K562 (cell line): ENCODE measurements at regions not wholly inside any gene's neighbourhood (a gene's known extent, or its start where the extent isn't known, plus 50 kb on each side); places are given as distances from the start of the nearest gene placed in this dataset.
A peak's percentile ranks its signal among the peaks of the same experiment; 100 is the strongest.

Source experiments
- CTCF ChIP-seq, 3 experiments: IDR thresholded peaks in 2 of 3; conservative IDR thresholded peaks in 1 of 3; 2 replicates each; pipeline ENCODE4 v1.5.1; 2011 to 2012; ENCODE audit warnings: low read length in 3 of 3, mild to moderate bottlenecking in 3 of 3, control low read depth in 2 of 3, improper control_type of control experiment in 1 of 3, inconsistent platforms in 1 of 3, low read depth in 1 of 3, mixed read lengths in 1 of 3, moderate library complexity in 1 of 3; ENCODE audit not compliant: insufficient read depth in 2 of 3
- FOXA1 ChIP-seq: fragments of 450-650 bp; IDR thresholded peaks from 2 replicates; pipeline ENCODE4 v1.6.1; 2016; ENCODE audit warnings: mild to moderate bottlenecking, borderline replicate concordance
- GATAD2B ChIP-seq: fragments of 450-650 bp; IDR thresholded peaks from 2 replicates; pipeline ENCODE4 v1.6.1; 2017; ENCODE audit warnings: mild to moderate bottlenecking, borderline replicate concordance
- HMG20A ChIP-seq: fragments of 450-650 bp; formaldehyde crosslinking; conservative IDR thresholded peaks from 2 replicates; pipeline ENCODE4 v1.4.0; 2020; ENCODE audit warnings: mild to moderate bottlenecking, mixed read lengths
- HNRNPL ChIP-seq: fragments of 200-400 bp; formaldehyde crosslinking; IDR thresholded peaks from 2 replicates; pipeline ENCODE4 v1.6.1; 2017; ENCODE audit warnings: low read depth, mild to moderate bottlenecking, low read length
- KAT7 ChIP-seq: sonication (generic); formaldehyde crosslinking; IDR thresholded peaks from 2 replicates; pipeline ENCODE4 v1.8.0; 2022; ENCODE audit warnings: missing genetic modification reagents, mild to moderate bottlenecking, borderline replicate concordance
- KAT8 ChIP-seq: fragments of 450-650 bp; IDR thresholded peaks from 2 replicates; pipeline ENCODE4 v1.6.1; 2016; ENCODE audit warnings: low read depth, mild to moderate bottlenecking
- MCM5 ChIP-seq: fragments of 450-650 bp; IDR thresholded peaks from 2 replicates; pipeline ENCODE4 v1.6.1; 2016; ENCODE audit warnings: low read depth
- MEF2D ChIP-seq: conservative IDR thresholded peaks from 2 replicates; pipeline ENCODE4 v1.6.1; 2016; ENCODE audit warnings: low read depth, missing genetic modification characterization, missing compliant biosample characterization
- MYBL2 ChIP-seq, 2 experiments: fragments of 450-650 bp in 1 of 2; sonication (generic) in 1 of 2; formaldehyde crosslinking in 1 of 2; IDR thresholded peaks; 2 replicates each; pipeline versions ENCODE4 v1.6.1 to v1.8.1; 2017 to 2022; ENCODE audit warnings: borderline replicate concordance in 1 of 2, inconsistent platforms in 1 of 2, low read depth in 1 of 2, mild to moderate bottlenecking in 1 of 2, missing genetic modification reagents in 1 of 2, moderate library complexity in 1 of 2
- NCOA6 ChIP-seq: fragments of 450-650 bp; IDR thresholded peaks from 2 replicates; pipeline ENCODE4 v1.6.1; 2017; ENCODE audit warnings: mild to moderate bottlenecking
- NCOR1 ChIP-seq: fragments of 450-650 bp; IDR thresholded peaks from 2 replicates; pipeline ENCODE4 v1.6.1; 2016; ENCODE audit warnings: mild to moderate bottlenecking, moderate library complexity
- NFE2L1 ChIP-seq: fragments of 450-650 bp; IDR thresholded peaks from 2 replicates; pipeline ENCODE4 v1.6.1; 2016; ENCODE audit warnings: missing genetic modification characterization, low read depth, mild to moderate bottlenecking, missing compliant biosample characterization, moderate library complexity, borderline replicate concordance
- POLR2AphosphoS2 ChIP-seq: IDR thresholded peaks from 2 replicates; pipeline ENCODE4 v1.6.1; 2012; ENCODE audit warnings: low read length, improper control_type of control experiment
- POLR2AphosphoS5 ChIP-seq: IDR thresholded peaks from 2 replicates; pipeline ENCODE4 v1.6.1; 2011; ENCODE audit warnings: mild to moderate bottlenecking, low read depth, low read length, moderate library complexity; ENCODE audit not compliant: control insufficient read depth, insufficient read depth
- RBM15 ChIP-seq: fragments of 200-400 bp; formaldehyde crosslinking; IDR thresholded peaks from 2 replicates; pipeline ENCODE4 v1.6.1; 2018; ENCODE audit warnings: mild to moderate bottlenecking, low read length, moderate library complexity; ENCODE audit not compliant: insufficient read depth
- RBM22 ChIP-seq: fragments of 200-400 bp; formaldehyde crosslinking; IDR thresholded peaks from 2 replicates; pipeline ENCODE4 v1.6.1; 2018; ENCODE audit warnings: low read length, low read depth; ENCODE audit not compliant: poor library complexity, severe bottlenecking
- RBM25 ChIP-seq: fragments of 200-400 bp; formaldehyde crosslinking; IDR thresholded peaks from 2 replicates; pipeline ENCODE4 v1.6.1; 2018; ENCODE audit warnings: low read length, low read depth, moderate library complexity; ENCODE audit not compliant: severe bottlenecking
- ZNF165 ChIP-seq: fragments of 250-450 bp; sonication (Bioruptor Pico); IDR thresholded peaks from 2 replicates; pipeline ENCODE4 v1.4.0; 2020; ENCODE audit warnings: borderline replicate concordance
- ZNF780A ChIP-seq: fragments of 250-450 bp; sonication (Bioruptor Pico); IDR thresholded peaks from 2 replicates; pipeline ENCODE4 v1.5.0; 2021; ENCODE audit warnings: mild to moderate bottlenecking
- ZNF785 ChIP-seq: fragments of 250-450 bp; sonication (Bioruptor Pico); IDR thresholded peaks from 2 replicates; pipeline ENCODE4 v1.4.0; 2020; ENCODE audit warnings: mild to moderate bottlenecking
- TF ChIP-seq, protein P1 (sequence below), 2 experiments: fragments of 450-650 bp; IDR thresholded peaks; 2 replicates each; pipeline ENCODE4 v1.6.1; 2018; ENCODE audit warnings: mild to moderate bottlenecking in 2 of 2, low read depth in 1 of 2; ENCODE audit not compliant: partially characterized antibody in 2 of 2

GRCh38 chr19:28521614-28522544 lies 691.1 kb downstream of the UQCRFS1 start (continued):
- no peak for TF ChIP-seq KAT8
- TF ChIP-seq HNRNPL, result no peak
- no peak for TF ChIP-seq KAT7
- TF ChIP-seq NCOA6, result no peak
- TF ChIP-seq MCM5, result no peak
- no peak for TF ChIP-seq MYBL2 (IDR thresholded peaks at IDR 0.05; ENCODE audit: low read depth)
- TF ChIP-seq MYBL2 (CRISPR knock-in tag; IDR thresholded peaks at IDR 0.05; ENCODE audit: borderline replicate concordance), result no peak
- peak; percentile 88; the same call in 1 of the 2 replicates for TF ChIP-seq ZNF165 (CRISPR knock-in tag)
- TF ChIP-seq NFE2L1 (tag), result peak; percentile 46; the same call in 1 of the 2 replicates
- TF ChIP-seq CTCF (IDR thresholded peaks at IDR 0.05 in 2 of 3, conservative IDR thresholded peaks at IDR 0.05 in 1 of 3; ENCODE audit: insufficient read depth in 2 of 3, low read depth in 1 of 3, low read length in 3 of 3), result no peak
- no peak for TF ChIP-seq ZNF780A (CRISPR knock-in tag)
- no peak for TF ChIP-seq GATAD2B
- no peak for TF ChIP-seq RBM25
- TF ChIP-seq FOXA1, result no peak
- TF ChIP-seq ZNF785 (CRISPR knock-in tag), result no peak
- TF ChIP-seq RBM15, result no peak
- TF ChIP-seq POLR2AphosphoS5, result no peak
- TF ChIP-seq POLR2AphosphoS2, result no peak
- no peak for TF ChIP-seq HMG20A
- peak; percentile 73 for TF ChIP-seq MEF2D (tag)
- no peak for TF ChIP-seq RBM22
- TF ChIP-seq NCOR1, result no peak
- TF ChIP-seq, protein P1, sequence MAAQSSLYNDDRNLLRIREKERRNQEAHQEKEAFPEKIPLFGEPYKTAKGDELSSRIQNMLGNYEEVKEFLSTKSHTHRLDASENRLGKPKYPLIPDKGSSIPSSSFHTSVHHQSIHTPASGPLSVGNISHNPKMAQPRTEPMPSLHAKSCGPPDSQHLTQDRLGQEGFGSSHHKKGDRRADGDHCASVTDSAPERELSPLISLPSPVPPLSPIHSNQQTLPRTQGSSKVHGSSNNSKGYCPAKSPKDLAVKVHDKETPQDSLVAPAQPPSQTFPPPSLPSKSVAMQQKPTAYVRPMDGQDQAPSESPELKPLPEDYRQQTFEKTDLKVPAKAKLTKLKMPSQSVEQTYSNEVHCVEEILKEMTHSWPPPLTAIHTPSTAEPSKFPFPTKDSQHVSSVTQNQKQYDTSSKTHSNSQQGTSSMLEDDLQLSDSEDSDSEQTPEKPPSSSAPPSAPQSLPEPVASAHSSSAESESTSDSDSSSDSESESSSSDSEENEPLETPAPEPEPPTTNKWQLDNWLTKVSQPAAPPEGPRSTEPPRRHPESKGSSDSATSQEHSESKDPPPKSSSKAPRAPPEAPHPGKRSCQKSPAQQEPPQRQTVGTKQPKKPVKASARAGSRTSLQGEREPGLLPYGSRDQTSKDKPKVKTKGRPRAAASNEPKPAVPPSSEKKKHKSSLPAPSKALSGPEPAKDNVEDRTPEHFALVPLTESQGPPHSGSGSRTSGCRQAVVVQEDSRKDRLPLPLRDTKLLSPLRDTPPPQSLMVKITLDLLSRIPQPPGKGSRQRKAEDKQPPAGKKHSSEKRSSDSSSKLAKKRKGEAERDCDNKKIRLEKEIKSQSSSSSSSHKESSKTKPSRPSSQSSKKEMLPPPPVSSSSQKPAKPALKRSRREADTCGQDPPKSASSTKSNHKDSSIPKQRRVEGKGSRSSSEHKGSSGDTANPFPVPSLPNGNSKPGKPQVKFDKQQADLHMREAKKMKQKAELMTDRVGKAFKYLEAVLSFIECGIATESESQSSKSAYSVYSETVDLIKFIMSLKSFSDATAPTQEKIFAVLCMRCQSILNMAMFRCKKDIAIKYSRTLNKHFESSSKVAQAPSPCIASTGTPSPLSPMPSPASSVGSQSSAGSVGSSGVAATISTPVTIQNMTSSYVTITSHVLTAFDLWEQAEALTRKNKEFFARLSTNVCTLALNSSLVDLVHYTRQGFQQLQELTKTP (IDR thresholded peaks at IDR 0.05; ENCODE audit: low read depth in 1 of 2, partially characterized antibody in 2 of 2), result no peak
